Fibroblast of upper back skin (primary cell): ENCODE measurements at regions not wholly inside any gene's neighbourhood (a gene's known extent, or its start where the extent isn't known, plus 50 kb on each side); places are given as distances from the start of the nearest gene placed in this dataset.

ENCODE experiments used
- DNase-seq: peaks from one replicate; pipeline ENCODE4 v3.0.0-alpha.2; 2013

GRCh38 chr4:71938776-71939175 lies 93.0 kb upstream of the NPFFR2 start:
- DNase-seq: no peak

- DNase-seq: peak; percentile 5
These were observed 90.8 kb upstream of the NPFFR2 start for GRCh38 chr4:71941001-71941400.

- no peak for DNase-seq
These were observed 86.8 kb upstream of the NPFFR2 start for GRCh38 chr4:71944956-71945355.

- no peak for DNase-seq
These were observed 86.0 kb upstream of the NPFFR2 start for GRCh38 chr4:71945791-71946190.

GRCh38 chr4:71958978-71959377 lies 72.8 kb upstream of the NPFFR2 start:
- no peak for DNase-seq

GRCh38 chr4:71962622-71963264 lies 69.1 kb upstream of the NPFFR2 start:
- DNase-seq: no peak

- peak; percentile 48 for DNase-seq
These were observed 57.1 kb upstream of the NPFFR2 start for GRCh38 chr4:71974681-71975080.

- DNase-seq: no peak
These were observed 55.3 kb upstream of the NPFFR2 start for GRCh38 chr4:71976523-71976922.

- no peak for DNase-seq
These were observed 53.5 kb upstream of the NPFFR2 start for GRCh38 chr4:71978210-71978835.

GRCh38 chr4:71980976-71981375 lies 50.8 kb upstream of the NPFFR2 start:
- DNase-seq: no peak
